Heart left ventricle (tissue), 13 donors: ENCODE measurements at regions not wholly inside any gene's neighbourhood (a gene's known extent, or its start where the extent isn't known, plus 50 kb on each side); places are given as distances from the start of the nearest gene placed in this dataset.

Experiments used
- POLR2A ChIP-seq, 2 donors: fragments of 450-650 bp; IDR thresholded peaks; one replicate each; pipeline ENCODE4 v1.6.1; 2017; ENCODE audit warnings: antibody characterized with exemption in 2 of 2, mild to moderate bottlenecking in 2 of 2, moderate library complexity in 2 of 2
- TF ChIP-seq, protein P1 (sequence below), 12 donors: fragments of 200-600 bp; sonication (generic) in 4 of 12; IDR thresholded peaks; one replicate each; pipeline versions ENCODE4 v1.5.0 to v1.8.0; 2018 to 2022; ENCODE audit warnings: antibody characterized with exemption in 12 of 12, mild to moderate bottlenecking in 5 of 12
- donor health status: ischemic (EF 13 %, LVEDD 7.1; RV severe dilation, severe dysfunction).
- donor health status: DM: no; HTN: yes; CAD: no.
- donor health status: DM: no; HTN: no; CAD: no.
- donor health status: ischemic (EF 25% LVEDD 6.9; RV normal size, moderate dysfunction).
- donor health status: ischemic (EF 25% LVEDD 5.7; RV mildly dilated, moderate dysfunction).
- donor health status: ischemic (EF 35%, LVEDD 5.7; RV mildly dilated, moderate dysfunction).
- donor health status: nonischemic (EF 11% LVEDD 7.7; RV severe dilation, severe dysfunction).
- donor health status: DM: yes; HTN: yes; CAD: no.
- donor health status: PGD.
- donor health status: ischemic (EF 29% LVEDD 5.4; RV normal size, mild dysfunction).
- donor health status: nonischemic (EF 23%, LVEDD 6.1; RV moderate dilation, normal function).

DNA sequence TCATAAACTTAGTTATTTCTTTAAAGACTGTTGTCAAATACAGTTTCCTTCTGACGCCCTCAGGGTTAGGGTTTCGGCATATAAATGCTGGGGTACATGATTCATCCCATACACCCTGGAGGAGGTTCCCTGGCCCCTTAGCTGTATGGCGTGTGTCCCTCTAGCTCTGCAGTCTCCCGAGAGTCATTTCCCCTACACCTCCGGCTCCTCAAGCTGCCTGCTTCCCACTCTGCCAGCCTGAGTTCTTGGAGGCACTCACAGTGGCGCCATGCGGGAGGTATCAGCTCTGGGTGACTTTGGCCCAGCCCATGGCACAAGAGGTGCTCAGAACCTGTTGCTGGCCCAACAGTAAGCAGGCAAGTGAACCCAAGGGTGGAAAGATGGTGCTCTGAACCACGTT is 70.2 kb upstream of the TRPM1 start:
- TF ChIP-seq, protein P1, sequence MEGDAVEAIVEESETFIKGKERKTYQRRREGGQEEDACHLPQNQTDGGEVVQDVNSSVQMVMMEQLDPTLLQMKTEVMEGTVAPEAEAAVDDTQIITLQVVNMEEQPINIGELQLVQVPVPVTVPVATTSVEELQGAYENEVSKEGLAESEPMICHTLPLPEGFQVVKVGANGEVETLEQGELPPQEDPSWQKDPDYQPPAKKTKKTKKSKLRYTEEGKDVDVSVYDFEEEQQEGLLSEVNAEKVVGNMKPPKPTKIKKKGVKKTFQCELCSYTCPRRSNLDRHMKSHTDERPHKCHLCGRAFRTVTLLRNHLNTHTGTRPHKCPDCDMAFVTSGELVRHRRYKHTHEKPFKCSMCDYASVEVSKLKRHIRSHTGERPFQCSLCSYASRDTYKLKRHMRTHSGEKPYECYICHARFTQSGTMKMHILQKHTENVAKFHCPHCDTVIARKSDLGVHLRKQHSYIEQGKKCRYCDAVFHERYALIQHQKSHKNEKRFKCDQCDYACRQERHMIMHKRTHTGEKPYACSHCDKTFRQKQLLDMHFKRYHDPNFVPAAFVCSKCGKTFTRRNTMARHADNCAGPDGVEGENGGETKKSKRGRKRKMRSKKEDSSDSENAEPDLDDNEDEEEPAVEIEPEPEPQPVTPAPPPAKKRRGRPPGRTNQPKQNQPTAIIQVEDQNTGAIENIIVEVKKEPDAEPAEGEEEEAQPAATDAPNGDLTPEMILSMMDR (IDR thresholded peaks at IDR 0.05): no peak
- no peak for TF ChIP-seq POLR2A (IDR thresholded peaks at IDR 0.05)
